Muscle layer of colon (tissue), 2 donors: ENCODE measurements at regions not wholly inside any gene's neighbourhood (a gene's known extent, or its start where the extent isn't known, plus 50 kb on each side); places are given as distances from the start of the nearest gene placed in this dataset.
"Not testable (repeated sequence)": the region's sequence is repeated elsewhere in the genome, so short reads cannot be mapped to it uniquely, and the experiment has no call there.

Experiments used
- H3K27ac ChIP-seq: one replicate; pipeline ENCODE4 v1.7.0; 2013; ENCODE audit warnings: low read depth, mild to moderate bottlenecking, low read length, moderate library complexity
- H3K27me3 ChIP-seq, 2 donors: one replicate each; pipeline ENCODE4 v1.7.0; 2013; ENCODE audit warnings: low read length in 2 of 2, mild to moderate bottlenecking in 2 of 2; ENCODE audit not compliant: insufficient read depth in 2 of 2, control insufficient read depth in 1 of 2
- H3K36me3 ChIP-seq: one replicate; pipeline ENCODE4 v1.7.0; 2013; ENCODE audit warnings: mild to moderate bottlenecking, low read length; ENCODE audit not compliant: insufficient read depth
- H3K4me1 ChIP-seq: one replicate; pipeline ENCODE4 v1.7.0; 2013; ENCODE audit warnings: mild to moderate bottlenecking, low read length; ENCODE audit not compliant: insufficient read depth
- H3K4me3 ChIP-seq, 2 donors: one replicate each; pipeline ENCODE4 v1.7.0; 2013; ENCODE audit warnings: low read length in 2 of 2, low read depth in 1 of 2, mild to moderate bottlenecking in 1 of 2, moderate library complexity in 1 of 2
- H3K9ac ChIP-seq: one replicate; pipeline ENCODE4 v1.7.0; 2013; ENCODE audit warnings: low read length
- H3K9me3 ChIP-seq: one replicate; pipeline ENCODE4 v1.7.0; 2013; ENCODE audit warnings: mild to moderate bottlenecking, low read length
- donor health status: abdominal sarcoma.
- donor health status: Adenocarcinoma of cecum.

- not testable (repeated sequence) for H3K27ac ChIP-seq, H3K9ac ChIP-seq, H3K4me1 ChIP-seq, H3K4me3 ChIP-seq, H3K36me3 ChIP-seq, H3K9me3 ChIP-seq, H3K27me3 ChIP-seq
Measured at GRCh38 chr17:64716496-64716895, 54.4 kb upstream of the SMURF2 start.

- H3K27ac ChIP-seq = not testable (repeated sequence)
- H3K4me3 ChIP-seq = peak overlapping the region in 1 of 2 donors; percentile 49
Measured at GRCh38 chr17:64713786-64714185, 51.7 kb upstream of the SMURF2 start.

GRCh38 chr17:64712557-64713351, 50.6 kb upstream of the SMURF2 start:
- not testable (repeated sequence) for H3K4me3 ChIP-seq, H3K4me1 ChIP-seq, H3K27ac ChIP-seq

More at GRCh38 chr17:64713786-64714185, 51.7 kb upstream of the SMURF2 start:
- H3K9me3 ChIP-seq, H3K27me3 ChIP-seq, H3K4me1 ChIP-seq, H3K36me3 ChIP-seq, H3K9ac ChIP-seq: not testable (repeated sequence)

More at GRCh38 chr17:64712557-64713351, 50.6 kb upstream of the SMURF2 start:
- not testable (repeated sequence) for H3K9me3 ChIP-seq, H3K27me3 ChIP-seq, H3K36me3 ChIP-seq, H3K9ac ChIP-seq
